Sigmoid colon (tissue), 6 donors: ENCODE measurements at regions not wholly inside any gene's neighbourhood (a gene's known extent, or its start where the extent isn't known, plus 50 kb on each side); places are given as distances from the start of the nearest gene placed in this dataset.

Experiments
- DNase-seq: peaks from one replicate; pipeline ENCODE4 v3.0.0-alpha.2; 2019
- H3K27ac ChIP-seq, 4 donors: fragments of 200-600 bp; sonication (generic); one replicate each; pipeline ENCODE4 v1.5.1; 2016 to 2019; ENCODE audit warnings: mild to moderate bottlenecking in 1 of 4
- H3K27me3 ChIP-seq, 3 donors: fragments of 200-600 bp; sonication (generic); one replicate each; pipeline ENCODE4 v1.5.1; 2019; ENCODE audit warnings: mild to moderate bottlenecking in 1 of 3
- H3K36me3 ChIP-seq, 4 donors: fragments of 200-600 bp; sonication (generic); one replicate each; pipeline ENCODE4 v1.5.1; 2016 to 2019
- H3K4me1 ChIP-seq, 4 donors: fragments of 200-600 bp; sonication (generic); one replicate each; pipeline ENCODE4 v1.5.1; 2017 to 2019
- H3K4me3 ChIP-seq, 4 donors: fragments of 200-600 bp; sonication (generic); one replicate each; pipeline ENCODE4 v1.5.1; 2017 to 2019; ENCODE audit warnings: mild to moderate bottlenecking in 2 of 4, moderate library complexity in 1 of 4
- H3K9me3 ChIP-seq, 4 donors: fragments of 200-600 bp in 3 of 4; sonication (generic) in 3 of 4; one replicate each; pipeline versions ENCODE4 v1.5.1 to v1.6.1; 2013 to 2019
- CTCF ChIP-seq, 4 experiments: fragments of 450-650 bp in 3 of 4; fragments of 200-600 bp in 1 of 4; IDR thresholded peaks; one replicate each; pipeline ENCODE4 v1.5.1; 2016 to 2019; ENCODE audit warnings: antibody characterized with exemption in 4 of 4, mild to moderate bottlenecking in 3 of 4, moderate library complexity in 2 of 4
- EP300 ChIP-seq, 4 donors: sonication (generic); formaldehyde crosslinking; IDR thresholded peaks; one replicate each; pipeline ENCODE4 v1.6.1; 2017; ENCODE audit warnings: antibody characterized with exemption in 4 of 4
- POLR2A ChIP-seq, 2 donors: fragments of 450-650 bp; IDR thresholded peaks; one replicate each; pipeline ENCODE4 v1.6.1; 2016; ENCODE audit warnings: antibody characterized with exemption in 2 of 2, mild to moderate bottlenecking in 2 of 2, moderate library complexity in 2 of 2
- POLR2AphosphoS5 ChIP-seq, 4 donors: sonication (generic); formaldehyde crosslinking; IDR thresholded peaks; one replicate each; pipeline ENCODE4 v1.6.1; 2017; ENCODE audit warnings: antibody characterized with exemption in 4 of 4
- WGBS, 2 donors: extraction: QIAGEN DNeasy Blood & Tissue Kit; methylation state at CpG; one replicate each; pipeline ENCODE4 v1.1.7; 2013; 5-methylcytosine and 5-hydroxymethylcytosine counted together
- intact Hi-C: fragments of 100-400 bp; cut with DNase I; formaldehyde crosslinking; loops from one replicate; pipeline ENCODE4 v1.15.1; 2023
- donor health status: healthy with polysubstance abuse.
- donor health status: healthy.

- Histone ChIP-seq H3K4me3 (no peak overlapping the region), H3K27ac (no peak overlapping the region), H3K9me3 (peaks cover 0 to 4% (median 0%) of the 10 kb centered on the region in 4 donors), H3K36me3 (no peaks in the 10 kb centered on the region), H3K27me3 (no peaks in the 10 kb centered on the region), H3K4me1 (no peaks in the 10 kb centered on the region)
- intact Hi-C loops = no loop called here
- DNase-seq = no peak
- TF ChIP-seq POLR2AphosphoS5 (IDR thresholded peaks at IDR 0.05) (no peak), POLR2A (IDR thresholded peaks at IDR 0.05) (no peak), CTCF (IDR thresholded peaks at IDR 0.05) (no peak), EP300 (IDR thresholded peaks at IDR 0.05) (no peak)
- 68 to 75% methylated on average over 8 of the region's 8 CpGs for WGBS, 2 donors
Measured at GRCh38 chr6:78132671-78133410, 480.0 kb downstream of the MEI4 start.

- H3K36me3 ChIP-seq = no peaks in the 10 kb centered on the region
- H3K9me3 ChIP-seq = peaks cover 0 to 3% (median 1%) of the 10 kb centered on the region in 4 donors
- no peak overlapping the region for H3K4me3 ChIP-seq
- TF ChIP-seq EP300 (IDR thresholded peaks at IDR 0.05) (no peak), POLR2AphosphoS5 (IDR thresholded peaks at IDR 0.05) (no peak), CTCF (IDR thresholded peaks at IDR 0.05) (no peak), POLR2A (IDR thresholded peaks at IDR 0.05) (no peak)
- H3K4me1 ChIP-seq = no peaks in the 10 kb centered on the region
- DNase-seq = no peak
- intact Hi-C loops = no loop called here
- no peaks in the 10 kb centered on the region for H3K27me3 ChIP-seq
- no peak overlapping the region for H3K27ac ChIP-seq
- 75% methylated on average over 3 of the region's 3 CpGs for WGBS, 2 donors
Measured at GRCh38 chr6:78150425-78150824, 497.6 kb downstream of the MEI4 start.

GRCh38 chr6:78153976-78154375, 501.1 kb downstream of the MEI4 start:
- Histone ChIP-seq H3K27ac (no peak overlapping the region), H3K36me3 (no peaks in the 10 kb centered on the region), H3K9me3 (peaks cover 0 to 2% (median 0%) of the 10 kb centered on the region in 4 donors), H3K27me3 (no peaks in the 10 kb centered on the region), H3K4me1 (no peaks in the 10 kb centered on the region), H3K4me3 (no peak overlapping the region)
- no peak for TF ChIP-seq EP300 (IDR thresholded peaks at IDR 0.05)
- no peak for TF ChIP-seq POLR2AphosphoS5 (IDR thresholded peaks at IDR 0.05)
- TF ChIP-seq POLR2A (IDR thresholded peaks at IDR 0.05) = no peak
- TF ChIP-seq CTCF (IDR thresholded peaks at IDR 0.05) = no peak
- no peak for DNase-seq
- intact Hi-C loops = no loop called here

- Histone ChIP-seq H3K4me1 (no peaks in the 10 kb centered on the region), H3K27ac (no peak overlapping the region), H3K9me3 (no peaks in the 10 kb centered on the region), H3K4me3 (no peak overlapping the region), H3K36me3 (no peaks in the 10 kb centered on the region), H3K27me3 (no peaks in the 10 kb centered on the region)
- intact Hi-C loops = no loop called here
- no peak for DNase-seq
- TF ChIP-seq POLR2A (IDR thresholded peaks at IDR 0.05) (no peak), CTCF (IDR thresholded peaks at IDR 0.05) (no peak), EP300 (IDR thresholded peaks at IDR 0.05) (no peak), POLR2AphosphoS5 (IDR thresholded peaks at IDR 0.05) (no peak)
- 91 to 92% methylated on average over 2 of the region's 2 CpGs for WGBS, 2 donors
Measured at GRCh38 chr6:78157606-78158005, 504.8 kb downstream of the MEI4 start.

GRCh38 chr6:78188891-78189290, 536.1 kb downstream of the MEI4 start:
- H3K27ac ChIP-seq = no peak overlapping the region
- no peaks in the 10 kb centered on the region for H3K9me3 ChIP-seq
- intact Hi-C loops = no loop called here
- WGBS, 2 donors = 44 to 61% methylated on average over 2 of the region's 2 CpGs
- TF ChIP-seq CTCF (IDR thresholded peaks at IDR 0.05) = no peak
- TF ChIP-seq POLR2AphosphoS5 (IDR thresholded peaks at IDR 0.05) = no peak
- TF ChIP-seq EP300 (IDR thresholded peaks at IDR 0.05) = no peak
- TF ChIP-seq POLR2A (IDR thresholded peaks at IDR 0.05) = no peak
- H3K4me1 ChIP-seq = no peaks in the 10 kb centered on the region
- DNase-seq = no peak
- H3K4me3 ChIP-seq = no peak overlapping the region
- no peaks in the 10 kb centered on the region for H3K36me3 ChIP-seq
- H3K27me3 ChIP-seq = no peaks in the 10 kb centered on the region
